Nephron progenitor cell (in vitro differentiated cells): ENCODE measurements at regions not wholly inside any gene's neighbourhood (a gene's known extent, or its start where the extent isn't known, plus 50 kb on each side); places are given as distances from the start of the nearest gene placed in this dataset.

Source experiments
- DNase-seq: peaks from one replicate; pipeline ENCODE4 v3.0.0; 2021
- H3K27ac Mint-ChIP-seq: 2 replicates; pipeline ENCODE4 v1.8.0; 2021; ENCODE audit warnings: mild to moderate bottlenecking, moderate library complexity, mixed read lengths
- H3K27me3 Mint-ChIP-seq: 2 replicates; pipeline ENCODE4 v1.8.0; 2021; ENCODE audit warnings: mild to moderate bottlenecking, low read depth, mixed read lengths; ENCODE audit not compliant: poor library complexity
- H3K36me3 Mint-ChIP-seq: 2 replicates; pipeline ENCODE4 v1.8.0; 2021; ENCODE audit warnings: low read depth, mixed read lengths
- H3K4me1 Mint-ChIP-seq: 2 replicates; pipeline ENCODE4 v1.8.0; 2021; ENCODE audit warnings: mixed read lengths
- H3K4me3 Mint-ChIP-seq: 2 replicates; pipeline ENCODE4 v1.8.0; 2021; ENCODE audit warnings: mild to moderate bottlenecking, moderate library complexity, mixed read lengths
- H3K9me3 Mint-ChIP-seq: 2 replicates; pipeline ENCODE4 v1.8.0; 2021; ENCODE audit warnings: mild to moderate bottlenecking, moderate library complexity, mixed read lengths
- TF ChIP-seq, protein P1 (sequence below): fragments of 200-600 bp; sonication (generic); IDR thresholded peaks from 2 replicates; pipeline ENCODE4 v1.5.0; 2021; ENCODE audit warnings: antibody characterized with exemption

DNA sequence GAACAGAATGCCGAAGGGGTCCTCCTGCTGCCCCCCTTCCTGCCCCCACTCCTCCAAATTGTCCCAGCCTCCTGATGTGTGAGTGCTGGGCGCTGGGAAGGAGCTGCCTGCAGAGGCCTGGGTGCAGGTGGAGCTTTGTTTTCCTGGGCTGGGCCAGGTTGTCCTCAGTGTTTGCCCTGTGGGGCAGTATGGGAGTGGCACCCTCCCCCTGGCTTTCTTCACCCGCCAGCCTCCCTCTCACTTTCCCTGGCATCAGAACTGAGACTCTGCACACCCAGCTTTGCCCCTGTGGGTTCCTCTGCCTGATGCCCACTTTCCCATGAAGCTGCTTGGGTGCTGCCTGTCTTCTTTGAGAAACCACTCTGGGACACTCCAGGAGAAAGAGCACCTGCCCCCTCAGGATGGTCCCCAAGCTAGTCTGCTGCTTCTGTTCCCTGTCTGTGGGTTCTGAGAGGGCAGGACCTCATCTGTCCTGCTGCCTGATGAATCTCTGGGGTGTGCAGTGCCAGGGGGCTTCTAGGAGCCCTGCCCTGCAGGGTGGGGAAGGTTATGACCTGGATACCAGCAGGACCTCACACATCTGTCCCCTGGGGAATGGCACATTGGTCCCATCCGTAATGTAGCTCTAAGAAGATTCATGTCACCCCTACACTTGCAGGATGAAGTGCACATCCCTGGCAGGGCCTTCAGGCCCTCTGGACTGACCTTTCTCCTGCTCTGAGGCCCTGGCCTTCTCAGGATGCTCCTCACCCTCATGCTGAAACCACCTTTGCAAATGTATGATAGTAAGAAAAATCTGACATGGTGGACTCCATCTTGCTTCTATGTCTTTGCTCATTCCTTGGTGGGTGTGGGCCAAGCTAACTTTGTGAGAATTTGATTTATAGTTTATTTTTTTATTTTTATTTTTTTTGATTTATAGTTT is 146.8 kb upstream of the HS6ST1 start:
- TF ChIP-seq, protein P1, sequence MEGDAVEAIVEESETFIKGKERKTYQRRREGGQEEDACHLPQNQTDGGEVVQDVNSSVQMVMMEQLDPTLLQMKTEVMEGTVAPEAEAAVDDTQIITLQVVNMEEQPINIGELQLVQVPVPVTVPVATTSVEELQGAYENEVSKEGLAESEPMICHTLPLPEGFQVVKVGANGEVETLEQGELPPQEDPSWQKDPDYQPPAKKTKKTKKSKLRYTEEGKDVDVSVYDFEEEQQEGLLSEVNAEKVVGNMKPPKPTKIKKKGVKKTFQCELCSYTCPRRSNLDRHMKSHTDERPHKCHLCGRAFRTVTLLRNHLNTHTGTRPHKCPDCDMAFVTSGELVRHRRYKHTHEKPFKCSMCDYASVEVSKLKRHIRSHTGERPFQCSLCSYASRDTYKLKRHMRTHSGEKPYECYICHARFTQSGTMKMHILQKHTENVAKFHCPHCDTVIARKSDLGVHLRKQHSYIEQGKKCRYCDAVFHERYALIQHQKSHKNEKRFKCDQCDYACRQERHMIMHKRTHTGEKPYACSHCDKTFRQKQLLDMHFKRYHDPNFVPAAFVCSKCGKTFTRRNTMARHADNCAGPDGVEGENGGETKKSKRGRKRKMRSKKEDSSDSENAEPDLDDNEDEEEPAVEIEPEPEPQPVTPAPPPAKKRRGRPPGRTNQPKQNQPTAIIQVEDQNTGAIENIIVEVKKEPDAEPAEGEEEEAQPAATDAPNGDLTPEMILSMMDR: no peak
- DNase-seq: no peak
- H3K9me3 Mint-ChIP-seq: peaks cover 35% of the 10 kb centered on the region
- H3K27me3 Mint-ChIP-seq: peaks cover 13% of the 10 kb centered on the region
- H3K27ac Mint-ChIP-seq: no peak overlapping the region
- H3K4me3 Mint-ChIP-seq: no peak overlapping the region
- no peaks in the 10 kb centered on the region for H3K4me1 Mint-ChIP-seq
- H3K36me3 Mint-ChIP-seq: peaks cover 11% of the 10 kb centered on the region

DNA sequence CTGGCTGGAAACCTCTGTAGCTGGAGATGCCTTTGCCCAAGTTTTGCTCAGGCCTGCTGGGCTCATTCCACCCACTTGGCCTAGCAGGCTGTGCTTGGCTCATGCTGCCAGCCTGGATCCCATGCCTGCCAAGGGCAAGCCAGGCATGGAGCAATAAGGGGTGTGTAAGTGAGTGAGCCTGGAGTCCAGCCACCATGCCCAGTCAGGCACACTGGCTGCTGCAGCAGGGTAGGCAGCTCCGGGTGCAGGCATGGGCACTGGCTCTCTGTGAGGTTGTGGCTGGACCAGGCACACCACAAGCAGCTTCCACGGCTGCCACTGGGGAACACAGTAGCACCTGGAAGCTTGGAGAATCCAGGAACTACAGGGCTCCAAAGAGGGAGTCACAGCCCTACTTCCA is 147.7 kb upstream of the HS6ST1 start:
- Mint-ChIP-seq H3K4me3 (no peak overlapping the region), H3K9me3 (peaks cover 32% of the 10 kb centered on the region), H3K36me3 (peaks cover 13% of the 10 kb centered on the region), H3K27me3 (peaks cover 13% of the 10 kb centered on the region), H3K4me1 (no peaks in the 10 kb centered on the region), H3K27ac (no peak overlapping the region)
- no peak for DNase-seq
- TF ChIP-seq, protein P1: no peak

DNA sequence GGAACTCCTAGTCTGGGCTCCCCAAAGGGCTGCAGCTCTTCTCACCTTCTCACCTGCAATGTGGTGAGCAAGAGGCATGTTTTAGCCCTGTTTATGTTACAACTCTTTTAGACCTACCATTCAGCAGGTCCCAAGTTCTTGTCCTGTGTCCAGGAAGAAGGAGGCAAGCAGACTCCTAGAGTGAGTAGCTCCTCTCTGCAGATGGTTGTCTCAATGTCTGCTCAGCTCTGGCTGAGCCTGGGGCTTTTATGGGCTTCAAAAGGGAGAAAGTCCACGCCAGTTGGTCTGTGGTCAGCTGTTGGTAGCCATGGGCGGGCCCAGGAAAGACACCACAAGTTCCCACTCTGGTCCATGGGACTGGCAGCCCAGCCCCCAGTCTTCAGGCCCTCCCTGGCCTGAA is 148.1 kb upstream of the HS6ST1 start:
- H3K4me3 Mint-ChIP-seq: no peak overlapping the region
- H3K36me3 Mint-ChIP-seq: peaks cover 13% of the 10 kb centered on the region
- H3K27ac Mint-ChIP-seq: no peak overlapping the region
- H3K27me3 Mint-ChIP-seq: peaks cover 13% of the 10 kb centered on the region
- DNase-seq: no peak
- peaks cover 30% of the 10 kb centered on the region for H3K9me3 Mint-ChIP-seq
- no peaks in the 10 kb centered on the region for H3K4me1 Mint-ChIP-seq
- TF ChIP-seq, protein P1: no peak

DNA sequence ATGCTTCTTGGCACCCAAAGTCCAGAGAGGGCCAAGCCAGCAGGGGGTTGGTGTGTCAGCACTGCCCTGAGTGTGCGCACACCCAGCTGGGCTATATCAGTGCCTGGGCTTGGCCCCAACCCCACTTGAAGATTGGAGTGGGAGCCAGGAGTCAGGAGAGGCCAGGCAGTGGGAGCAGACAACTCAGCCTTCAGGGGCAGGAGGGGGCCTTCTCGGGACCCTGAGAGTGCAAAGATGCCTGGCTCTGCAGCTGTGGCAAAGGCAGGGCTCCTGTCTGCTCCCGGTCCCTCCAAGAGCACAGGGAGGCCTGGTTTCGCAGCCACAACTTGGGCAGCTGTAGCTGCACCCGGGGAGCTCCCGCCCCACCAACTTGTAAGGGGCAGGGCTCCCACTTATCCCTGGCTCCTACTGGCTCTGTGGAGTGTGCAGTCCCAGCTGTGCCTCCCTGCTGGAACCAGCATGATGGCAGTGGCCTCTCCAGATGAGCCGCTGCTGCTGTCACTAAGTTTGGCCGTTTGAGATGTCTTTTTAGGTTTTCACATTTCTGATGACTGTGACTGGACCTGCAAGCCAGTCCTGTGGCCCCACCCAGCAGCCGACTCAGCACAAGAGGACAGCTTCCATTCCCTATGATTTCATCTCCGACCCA is 148.8 kb upstream of the HS6ST1 start:
- H3K4me3 Mint-ChIP-seq: no peak overlapping the region
- H3K4me1 Mint-ChIP-seq: no peaks in the 10 kb centered on the region
- peaks cover 37% of the 10 kb centered on the region for H3K9me3 Mint-ChIP-seq
- DNase-seq: no peak
- H3K36me3 Mint-ChIP-seq: peaks cover 13% of the 10 kb centered on the region
- peak overlapping the region; percentile 3 for H3K27ac Mint-ChIP-seq
- TF ChIP-seq, protein P1: no peak
- H3K27me3 Mint-ChIP-seq: peaks cover 13% of the 10 kb centered on the region

DNA sequence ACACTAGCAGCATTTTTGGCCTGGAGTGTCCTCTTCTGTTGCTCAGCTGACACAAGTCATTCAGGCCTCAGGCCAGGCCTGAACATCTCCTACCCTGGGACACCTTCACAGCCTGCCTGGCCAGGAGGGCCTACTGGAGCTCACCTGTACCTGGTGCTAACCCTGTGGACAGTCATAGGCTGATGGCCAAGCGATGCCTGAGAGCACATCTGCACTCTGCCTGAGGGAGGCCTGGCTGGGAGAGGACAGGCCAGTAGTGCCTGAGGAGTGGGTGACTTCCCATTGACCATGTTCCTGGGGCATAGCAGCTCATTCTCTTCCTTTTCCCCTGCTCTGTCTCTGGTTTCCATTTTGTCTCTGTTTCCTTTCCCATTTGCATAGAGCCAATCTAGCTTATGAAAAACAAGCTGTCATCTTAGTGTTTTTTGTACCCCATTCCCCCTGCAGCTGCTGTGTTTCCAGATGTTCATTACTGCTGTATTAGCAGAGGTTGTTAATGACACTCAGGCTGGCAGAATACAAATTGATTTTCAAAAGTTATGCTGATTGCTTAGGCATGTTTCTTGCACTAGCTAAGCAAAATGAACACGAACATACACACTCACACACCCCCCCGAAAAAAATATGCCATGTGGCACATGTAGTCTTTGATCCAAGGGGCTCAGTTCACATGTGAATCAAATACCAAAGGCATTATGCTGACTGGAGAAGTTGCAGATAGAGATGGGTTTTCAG is 149.7 kb upstream of the HS6ST1 start:
- Mint-ChIP-seq H3K27me3 (peaks cover 8% of the 10 kb centered on the region), H3K27ac (no peak overlapping the region), H3K36me3 (peaks cover 13% of the 10 kb centered on the region), H3K4me3 (no peak overlapping the region), H3K4me1 (peaks cover 8% of the 10 kb centered on the region), H3K9me3 (peaks cover 46% of the 10 kb centered on the region)
- TF ChIP-seq, protein P1: no peak
- DNase-seq: no peak
